NCI-H446 (cell line): ENCODE measurements at regions not wholly inside any gene's neighbourhood (a gene's known extent, or its start where the extent isn't known, plus 50 kb on each side); places are given as distances from the start of the nearest gene placed in this dataset.

Experiments
- DNase-seq, 2 experiments: peaks; one replicate each; lab custom pipeline; 2025; lab: John Stamatoyannopoulos, UW

DNA sequence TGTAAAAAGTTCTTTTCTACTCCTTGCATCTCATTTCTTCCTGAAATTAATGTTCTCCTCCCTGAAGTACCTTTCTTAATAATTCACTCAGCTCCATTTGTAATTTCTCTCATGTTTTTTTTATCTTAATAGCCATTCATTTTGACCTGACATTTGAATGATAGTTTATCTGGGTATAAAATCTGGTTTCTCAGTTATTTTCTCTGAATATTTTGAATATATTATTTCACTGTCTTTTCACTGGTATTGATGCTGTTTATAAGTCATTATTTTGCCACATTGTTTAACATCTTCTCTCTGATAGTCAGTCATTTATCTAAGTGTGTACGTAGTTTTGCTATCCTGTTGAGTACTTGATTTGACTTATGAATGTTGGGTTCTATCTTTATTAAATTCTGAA is 68.8 kb upstream of the ARHGAP18 start:
- DNase-seq, result no peak

- DNase-seq, result no peak
Measured at GRCh38 chr6:129777371-129777770, 67.4 kb upstream of the ARHGAP18 start.

- DNase-seq, result no peak
Measured at GRCh38 chr6:129776542-129777330, 66.8 kb upstream of the ARHGAP18 start.

DNA sequence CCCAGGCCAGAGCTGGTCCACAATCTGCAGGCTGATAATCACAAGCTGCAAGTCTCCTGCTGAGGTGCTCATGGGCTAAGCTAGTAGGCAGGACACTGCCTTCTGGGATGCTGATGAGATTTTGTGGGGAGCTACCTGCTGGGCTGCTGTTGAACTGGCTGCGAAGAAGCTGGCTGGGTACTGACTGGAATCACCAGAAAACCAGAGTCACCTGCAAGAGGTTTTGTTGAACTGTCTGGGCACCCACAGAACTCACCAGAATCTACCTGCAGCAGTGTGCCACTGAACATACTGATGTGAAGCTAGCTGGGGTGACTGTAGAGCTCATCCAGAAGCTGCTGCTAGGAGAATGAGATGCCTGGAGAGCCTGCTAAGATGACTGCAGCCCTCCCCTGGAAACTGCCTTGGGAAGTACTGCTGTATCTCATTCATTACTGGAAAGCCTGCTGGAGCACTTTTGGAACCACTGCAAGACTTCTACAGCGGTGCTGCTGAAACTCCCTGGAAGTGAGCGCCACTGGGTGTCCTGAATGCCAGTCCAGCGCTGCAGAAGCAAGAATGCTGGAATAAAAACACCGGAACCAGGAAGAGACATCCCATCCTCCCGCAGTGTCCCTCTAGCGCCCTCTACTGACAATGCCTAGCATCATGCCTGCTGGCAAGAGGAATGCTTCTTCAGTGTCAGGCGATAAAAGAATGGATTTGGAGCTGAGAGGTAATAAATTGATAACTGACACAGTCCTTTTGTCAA is 64.9 kb upstream of the ARHGAP18 start:
- DNase-seq, result peak in 1 of 2 experiments; percentile 78

GRCh38 chr6:129773304-129773703 is 63.3 kb upstream of the ARHGAP18 start:
- no peak for DNase-seq

DNA sequence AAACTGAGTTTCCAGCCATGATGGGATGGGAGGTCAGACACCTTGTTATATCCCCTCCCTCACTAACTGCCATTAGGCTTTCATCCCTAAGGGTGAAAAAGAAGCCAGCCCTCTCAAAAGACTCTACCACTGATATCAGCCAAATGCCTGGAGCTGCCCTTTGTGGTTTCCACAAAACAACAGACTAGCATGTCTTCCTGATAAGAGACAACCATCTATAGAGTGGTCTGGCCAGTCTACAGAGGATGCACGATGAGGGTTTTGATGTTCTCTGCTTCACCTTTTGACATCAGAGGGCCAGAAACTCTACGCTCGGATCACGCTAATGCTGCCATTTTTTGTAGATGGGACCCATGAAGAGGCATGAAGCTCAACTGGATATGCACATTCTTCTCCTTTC is 61.7 kb upstream of the ARHGAP18 start:
- DNase-seq, result no peak

DNA sequence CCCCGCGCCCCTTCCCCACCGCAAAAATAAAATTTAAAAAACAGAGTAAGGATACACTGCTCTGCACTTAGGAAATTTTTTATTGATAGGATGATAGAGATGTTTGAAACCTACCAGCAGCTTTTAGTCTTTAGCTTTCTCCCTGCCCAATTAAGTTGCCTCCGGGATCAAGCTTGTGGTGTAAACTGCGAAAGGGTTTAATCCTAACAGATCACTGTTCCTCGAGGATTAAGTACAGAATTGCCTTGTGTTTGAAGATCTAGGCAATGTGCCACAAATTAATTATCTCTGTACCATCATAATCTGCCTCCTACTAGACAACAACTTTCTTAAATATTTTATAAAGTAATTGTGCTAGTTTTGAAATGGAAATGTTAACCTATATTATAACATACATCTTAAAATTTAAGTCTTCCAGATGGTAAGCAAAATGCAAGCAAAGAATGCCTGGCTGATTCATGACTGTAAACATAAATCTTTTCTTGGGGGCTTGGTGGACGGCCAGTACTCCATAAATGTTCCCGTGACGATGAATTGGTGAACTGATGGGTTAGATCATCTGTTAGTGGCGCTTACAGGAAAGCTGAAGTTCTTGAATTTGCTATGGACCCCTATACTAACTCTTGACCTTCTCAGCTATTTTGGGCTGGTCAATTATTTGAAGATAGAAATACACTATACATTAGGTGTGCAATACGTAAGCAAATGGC is 58.0 kb upstream of the ARHGAP18 start:
- no peak for DNase-seq

DNA sequence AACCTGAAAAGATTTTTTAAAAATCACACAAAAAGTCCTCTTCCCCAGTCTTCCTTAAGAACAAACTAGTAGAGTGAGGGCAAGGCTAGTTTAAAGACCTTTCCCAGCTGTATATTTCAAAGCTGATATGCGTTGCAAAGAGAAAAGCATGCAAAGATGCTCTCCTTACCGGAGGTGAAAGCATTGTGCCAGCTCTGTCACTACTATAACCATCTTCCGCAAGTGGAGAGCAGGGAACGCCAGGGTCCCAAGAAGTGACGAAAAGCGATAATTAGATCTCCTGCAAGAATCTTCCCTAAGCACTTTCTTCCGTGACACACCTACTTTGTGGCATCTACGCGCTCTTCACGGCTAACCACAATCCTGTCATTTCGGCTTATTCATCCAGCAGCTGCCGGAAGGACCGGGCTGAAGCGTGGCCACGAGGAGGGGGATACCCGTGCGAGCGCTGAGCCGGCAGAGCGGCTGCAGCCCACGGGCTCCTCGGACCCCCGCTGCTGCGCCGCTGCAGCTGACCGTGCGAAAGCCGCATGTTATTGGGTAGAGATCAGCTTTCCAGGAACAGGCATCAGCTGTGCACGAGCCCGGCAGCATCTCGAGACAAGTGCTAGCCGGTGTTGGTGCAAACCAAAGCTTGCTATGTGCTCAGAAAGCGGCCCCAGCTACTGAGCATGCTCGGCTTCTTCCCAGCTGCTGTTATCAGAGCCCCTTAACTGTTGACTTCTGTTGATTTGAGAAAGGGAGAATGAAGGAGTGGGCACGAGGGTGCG is 57.2 kb upstream of the ARHGAP18 start:
- DNase-seq, result peak in 1 of 2 experiments; percentile 8

DNA sequence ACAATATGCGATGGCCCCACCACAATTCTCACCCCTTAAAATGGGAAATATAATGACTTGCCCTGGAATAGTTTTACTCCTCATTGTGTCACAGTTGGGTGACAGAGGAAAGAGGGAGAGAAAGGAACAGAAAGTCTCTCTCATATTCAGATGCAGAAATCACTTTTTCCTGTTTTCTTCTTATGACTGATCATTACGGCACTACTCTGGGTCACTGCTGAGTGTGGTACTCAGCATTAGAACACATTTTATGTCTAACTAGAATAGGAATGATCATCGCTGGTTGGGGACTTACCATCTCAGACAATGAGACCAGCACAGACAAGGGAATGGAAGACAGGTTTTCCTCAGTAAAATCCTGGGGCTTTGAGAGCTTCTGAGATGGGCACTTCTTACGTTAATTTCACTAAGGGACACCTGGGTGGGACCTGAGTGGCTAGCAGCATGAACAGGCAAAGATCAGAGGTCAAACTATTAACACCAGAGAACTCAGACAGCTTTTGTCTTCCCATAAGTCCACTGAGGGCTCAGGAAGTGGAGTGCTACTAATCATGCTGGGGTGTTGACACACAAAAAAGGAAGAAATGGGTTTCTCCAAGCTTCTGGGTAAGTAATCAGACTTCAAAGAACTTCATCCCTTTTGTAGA is 54.9 kb upstream of the ARHGAP18 start:
- DNase-seq, result no peak

DNA sequence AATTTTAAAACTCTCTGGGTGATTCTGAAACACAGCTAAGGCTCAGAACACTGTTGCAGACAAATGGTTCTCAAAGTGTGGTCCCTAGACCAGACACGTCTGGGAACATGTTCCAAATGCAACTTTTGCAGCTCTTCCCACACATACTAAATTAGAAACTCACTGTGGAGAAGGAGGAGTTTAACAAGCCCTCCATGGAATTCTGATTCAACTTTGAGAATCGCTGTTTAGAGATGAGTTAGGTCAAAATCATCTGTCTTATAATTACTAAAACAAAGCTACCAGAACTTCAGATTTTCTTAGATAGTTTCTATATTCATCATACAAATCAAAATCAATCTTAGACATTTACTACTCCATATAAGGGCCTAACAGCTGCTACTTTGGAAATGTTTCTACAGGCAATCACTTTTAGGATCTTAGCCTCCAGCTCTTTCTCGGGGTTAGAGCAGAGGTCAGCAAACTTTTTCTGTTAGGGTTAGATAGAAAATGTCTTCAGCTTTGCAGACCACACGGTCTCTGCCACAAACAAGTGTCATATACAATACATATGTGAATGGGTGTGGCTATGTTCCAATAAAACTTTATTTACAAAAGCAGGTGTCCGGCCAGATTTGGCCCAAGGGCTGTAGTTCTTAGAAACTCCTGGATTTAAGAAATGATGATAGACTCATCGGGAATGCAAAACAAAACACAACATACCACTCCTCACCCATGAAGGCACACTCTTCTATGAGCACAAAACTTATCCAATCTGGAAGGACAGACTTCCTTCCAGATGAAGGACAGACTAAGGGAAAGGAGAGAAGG is 50.0 kb upstream of the ARHGAP18 start:
- DNase-seq, result no peak
